ENCODE measurements at regions not wholly inside any gene's neighbourhood (a gene's known extent, or its start where the extent isn't known, plus 50 kb on each side); places are given as distances from the start of the nearest gene placed in this dataset.

DNA sequence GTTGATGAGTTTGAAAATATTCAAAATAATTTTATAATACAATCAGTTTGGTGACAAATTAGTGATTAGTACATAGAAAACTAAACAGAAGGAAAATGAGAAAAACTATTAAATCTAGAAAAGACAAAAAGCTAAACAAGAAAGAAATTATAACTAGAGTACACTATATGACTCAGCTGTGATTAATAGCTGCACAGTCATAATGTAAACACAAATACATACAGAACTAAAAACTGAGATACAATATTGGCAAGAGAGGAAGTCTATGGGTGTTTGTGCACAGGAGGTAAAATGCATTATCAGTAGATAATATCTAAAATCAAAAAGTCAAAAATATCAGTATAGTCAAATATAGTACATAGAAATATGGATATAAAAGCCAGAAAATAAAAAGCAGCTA lies 80.7 kb upstream of the PCSK6 start:
- intact Hi-C loops (cut with DNase I, micrococcal nuclease), result no loop called here
- ChIA-PET CTCF (no interaction called here), POLR2A (no interaction called here)
- Histone ChIP-seq H3K4me1 (ENCODE audit: insufficient read depth, low read length) (no peaks in the 10 kb centered on the region), H3K4me3 (ENCODE audit: low read length) (no peak overlapping the region), H3K9me3 (ENCODE audit: control insufficient read depth in 1 of 2, insufficient read depth in 1 of 2, low read length in 2 of 2) (no peaks in the 10 kb centered on the region), H3K27ac (ENCODE audit: low read depth in 1 of 2, low read length in 2 of 2) (no peak overlapping the region), H3K36me3 (ENCODE audit: insufficient read depth, low read length) (no peaks in the 10 kb centered on the region), H3K27me3 (ENCODE audit: control insufficient read depth in 1 of 2, insufficient read depth in 2 of 2, low read length in 2 of 2) (peaks cover 2 to 8% of the 10 kb centered on the region in 2 experiments)
- DNase-seq (no peak), ATAC-seq (ENCODE audit: poor library complexity) (no peak)
- no peak overlapping the region for H3K4me3 Mint-ChIP-seq
- TF ChIP-seq CTCF (IDR thresholded peaks at IDR 0.05), result no peak
- H3K4me1 Mint-ChIP-seq (ENCODE audit: low read depth), result no peaks in the 10 kb centered on the region
- no peaks in the 10 kb centered on the region for H3K36me3 Mint-ChIP-seq (ENCODE audit: low read depth)
- no peaks in the 10 kb centered on the region for H3K9me3 Mint-ChIP-seq
- H3K27ac Mint-ChIP-seq, result no peak overlapping the region
- peaks cover 25% of the 10 kb centered on the region for H3K27me3 Mint-ChIP-seq

DNA sequence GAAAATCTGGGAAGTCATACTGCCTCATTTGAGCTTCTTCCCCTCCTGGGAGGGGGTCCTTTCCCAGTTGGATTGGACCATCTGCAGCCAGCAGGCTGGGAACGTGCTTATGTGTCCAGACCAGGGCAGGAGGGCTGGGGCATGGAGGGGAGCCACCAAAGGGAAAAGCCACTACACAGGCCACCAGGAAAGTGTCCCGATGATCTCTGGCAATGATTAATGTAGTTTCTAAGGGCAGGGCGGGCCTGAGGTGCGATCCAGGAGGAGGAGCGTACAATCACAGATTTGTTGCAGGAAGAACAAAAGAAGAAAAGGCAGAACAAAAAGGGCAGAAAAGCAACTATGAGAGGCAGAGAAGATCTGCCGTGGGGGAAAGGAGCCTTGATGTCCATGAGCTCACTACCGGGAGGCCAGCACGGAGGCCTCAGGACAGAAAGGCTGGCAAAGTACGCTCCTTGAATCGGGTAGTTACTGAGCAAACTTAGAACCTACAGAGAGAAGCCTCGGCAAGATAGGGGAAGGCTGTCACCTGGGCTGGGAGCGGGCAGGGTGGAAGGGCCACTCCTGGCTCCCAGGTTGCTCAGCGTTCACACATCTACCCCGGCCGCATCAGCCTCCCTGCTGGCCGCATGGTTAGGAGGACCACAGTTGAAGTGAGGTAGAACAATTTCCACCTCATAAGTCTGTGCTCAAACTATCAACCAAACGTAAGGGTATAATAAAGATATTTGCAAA lies 79.5 kb upstream of the PCSK6 start:
- DNase-seq (no peak), ATAC-seq (ENCODE audit: poor library complexity) (no peak)
- TF ChIP-seq CTCF (IDR thresholded peaks at IDR 0.05), result no peak
- H3K27me3 Mint-ChIP-seq, result peaks cover 29% of the 10 kb centered on the region
- POLR2A ChIA-PET, result no interaction called here
- no peak overlapping the region for H3K4me3 ChIP-seq (ENCODE audit: low read length)
- no peaks in the 10 kb centered on the region for H3K36me3 Mint-ChIP-seq (ENCODE audit: low read depth)
- no peak overlapping the region for H3K27ac ChIP-seq (ENCODE audit: low read depth in 1 of 2, low read length in 2 of 2)
- H3K4me1 ChIP-seq (ENCODE audit: insufficient read depth, low read length), result no peaks in the 10 kb centered on the region
- no peaks in the 10 kb centered on the region for H3K4me1 Mint-ChIP-seq (ENCODE audit: low read depth)
- no peaks in the 10 kb centered on the region for H3K36me3 ChIP-seq (ENCODE audit: insufficient read depth, low read length)
- H3K9me3 Mint-ChIP-seq, result no peaks in the 10 kb centered on the region
- no peaks in the 10 kb centered on the region for H3K9me3 ChIP-seq (ENCODE audit: control insufficient read depth in 1 of 2, insufficient read depth in 1 of 2, low read length in 2 of 2)
- H3K4me3 Mint-ChIP-seq, result no peak overlapping the region
- CTCF ChIA-PET, result no interaction called here
- H3K27ac Mint-ChIP-seq, result no peak overlapping the region
- intact Hi-C loops (cut with DNase I, micrococcal nuclease), result no loop called here
- H3K27me3 ChIP-seq (ENCODE audit: control insufficient read depth in 1 of 2, insufficient read depth in 2 of 2, low read length in 2 of 2), result peaks cover 2 to 8% of the 10 kb centered on the region in 2 experiments

GRCh38 chr15:101568309-101568708 lies 78.8 kb upstream of the PCSK6 start:
- Histone ChIP-seq H3K4me1 (ENCODE audit: insufficient read depth, low read length) (no peaks in the 10 kb centered on the region), H3K36me3 (ENCODE audit: insufficient read depth, low read length) (no peaks in the 10 kb centered on the region), H3K4me3 (ENCODE audit: low read length) (no peak overlapping the region), H3K27ac (ENCODE audit: low read depth in 1 of 2, low read length in 2 of 2) (no peak overlapping the region), H3K9me3 (ENCODE audit: control insufficient read depth in 1 of 2, insufficient read depth in 1 of 2, low read length in 2 of 2) (no peaks in the 10 kb centered on the region), H3K27me3 (ENCODE audit: control insufficient read depth in 1 of 2, insufficient read depth in 2 of 2, low read length in 2 of 2) (peaks cover 2 to 8% of the 10 kb centered on the region in 2 experiments)
- no peak overlapping the region for H3K27ac Mint-ChIP-seq
- TF ChIP-seq CTCF (IDR thresholded peaks at IDR 0.05), result no peak
- H3K27me3 Mint-ChIP-seq, result peaks cover 25% of the 10 kb centered on the region
- POLR2A ChIA-PET, result no interaction called here
- DNase-seq (no peak), ATAC-seq (ENCODE audit: poor library complexity) (no peak)
- no peaks in the 10 kb centered on the region for H3K9me3 Mint-ChIP-seq
- no peak overlapping the region for H3K4me3 Mint-ChIP-seq
- no peaks in the 10 kb centered on the region for H3K36me3 Mint-ChIP-seq (ENCODE audit: low read depth)
- intact Hi-C loops (cut with DNase I, micrococcal nuclease), result no loop called here
- H3K4me1 Mint-ChIP-seq (ENCODE audit: low read depth), result no peaks in the 10 kb centered on the region
- CTCF ChIA-PET, result no interaction called here
